HG02642 (cell line): ENCODE measurements at regions not wholly inside any gene's neighbourhood (a gene's known extent, or its start where the extent isn't known, plus 50 kb on each side); places are given as distances from the start of the nearest gene placed in this dataset.
"Not testable (repeated sequence)": the region's sequence is repeated elsewhere in the genome, so short reads cannot be mapped to it uniquely, and the experiment has no call there.

Source experiments
- ATAC-seq: cut with Tn5 transposase; IDR thresholded peaks from one replicate; pipeline ENCODE4 v1.9.1; 2021; ENCODE audit warnings: mild to moderate bottlenecking; ENCODE audit not compliant: unreplicated experiment, poor library complexity

DNA sequence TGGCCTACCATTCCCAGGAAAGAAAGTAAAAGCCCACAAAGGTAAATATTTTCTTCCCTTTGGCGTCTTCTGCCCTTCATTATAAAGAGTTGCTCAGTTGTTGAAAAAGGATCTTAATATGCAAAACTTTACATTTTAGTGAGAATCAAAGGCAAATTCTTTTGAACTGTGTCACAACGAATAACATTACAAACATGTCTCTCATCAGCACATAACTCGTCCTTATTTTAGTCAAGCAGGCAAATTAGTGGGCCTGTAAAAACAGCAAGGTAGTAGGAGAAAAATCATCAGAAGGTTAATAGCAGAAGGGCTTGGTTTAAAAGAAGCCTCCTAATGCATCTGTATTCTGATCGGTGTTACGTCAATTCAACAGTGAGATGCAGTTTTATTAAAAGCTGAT lies 647.3 kb upstream of the DIPK2B start:
- ATAC-seq = no peak

DNA sequence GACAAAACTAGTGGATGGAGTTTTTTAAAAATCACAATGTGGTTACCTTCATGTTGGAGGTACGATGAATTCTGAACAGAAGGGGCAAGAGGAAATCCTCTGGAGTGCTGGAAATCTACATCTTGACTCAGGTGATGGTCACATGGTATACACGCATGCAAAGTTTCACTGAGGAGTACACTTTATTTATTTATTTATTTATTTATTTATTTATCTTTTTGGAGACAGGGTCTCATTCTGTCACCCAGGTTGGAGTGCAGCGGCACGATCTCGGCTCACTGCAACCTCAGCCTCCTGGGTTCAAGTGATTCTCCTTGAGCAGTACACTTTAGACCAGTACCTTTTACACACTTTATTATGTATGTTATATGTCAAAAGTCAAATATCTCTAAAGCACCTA lies 645.7 kb upstream of the DIPK2B start:
- ATAC-seq = no peak

DNA sequence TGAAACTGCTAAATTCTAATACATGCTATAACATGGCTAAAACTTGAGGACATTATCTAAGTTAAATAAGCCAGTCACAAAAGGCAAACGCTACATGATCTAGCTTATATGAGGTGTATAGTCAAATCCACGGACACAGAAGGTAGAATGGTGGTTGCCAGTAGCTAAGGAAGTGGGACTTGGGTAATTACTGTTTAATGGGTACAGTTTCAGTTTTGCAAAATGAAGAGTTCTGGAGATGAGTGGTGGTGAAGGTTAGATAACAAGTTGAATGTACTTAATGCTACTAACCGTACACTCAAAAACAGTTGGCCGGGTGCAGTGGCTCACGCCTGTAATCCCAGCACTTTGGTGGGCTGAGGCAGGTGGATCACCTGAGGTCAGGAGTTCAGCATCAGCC lies 644.5 kb upstream of the DIPK2B start:
- no peak for ATAC-seq

DNA sequence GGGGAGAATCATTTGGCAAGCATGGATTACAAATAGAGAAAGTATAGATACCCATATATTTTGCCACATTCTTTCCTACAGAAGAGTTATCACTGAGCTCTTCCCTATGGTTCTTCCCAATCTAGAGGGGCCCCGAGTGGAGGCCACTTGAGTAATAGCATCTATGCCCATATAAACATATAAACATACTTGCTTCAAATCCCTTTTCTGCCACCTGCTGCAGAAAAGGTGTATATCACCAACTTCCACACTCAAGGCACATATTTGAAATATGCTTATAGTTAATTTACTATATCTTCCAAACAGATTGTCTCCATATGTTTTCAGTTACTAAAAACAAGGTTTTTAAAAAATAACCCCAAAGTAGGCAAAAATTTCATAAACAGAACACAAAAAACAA lies 642.8 kb upstream of the DIPK2B start:
- no peak for ATAC-seq

DNA sequence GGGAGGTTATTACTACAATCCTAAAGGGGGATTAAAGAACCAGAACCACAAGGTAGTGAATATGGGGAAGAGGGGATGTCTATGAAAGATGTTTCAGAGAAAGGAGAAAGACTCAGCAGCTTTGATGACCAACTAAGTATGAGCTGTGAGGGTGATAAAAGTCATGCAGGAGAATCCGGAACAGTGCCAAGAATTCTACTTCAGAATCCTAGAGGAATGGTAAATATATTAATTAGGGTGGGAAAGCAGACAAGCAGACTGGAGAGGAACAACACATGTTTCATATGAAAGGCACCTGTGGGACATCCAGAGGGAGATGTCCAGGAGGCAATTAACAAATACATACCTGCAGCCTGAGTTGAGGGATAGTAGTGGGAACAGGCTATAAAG lies 642.2 kb upstream of the DIPK2B start:
- no peak for ATAC-seq

DNA sequence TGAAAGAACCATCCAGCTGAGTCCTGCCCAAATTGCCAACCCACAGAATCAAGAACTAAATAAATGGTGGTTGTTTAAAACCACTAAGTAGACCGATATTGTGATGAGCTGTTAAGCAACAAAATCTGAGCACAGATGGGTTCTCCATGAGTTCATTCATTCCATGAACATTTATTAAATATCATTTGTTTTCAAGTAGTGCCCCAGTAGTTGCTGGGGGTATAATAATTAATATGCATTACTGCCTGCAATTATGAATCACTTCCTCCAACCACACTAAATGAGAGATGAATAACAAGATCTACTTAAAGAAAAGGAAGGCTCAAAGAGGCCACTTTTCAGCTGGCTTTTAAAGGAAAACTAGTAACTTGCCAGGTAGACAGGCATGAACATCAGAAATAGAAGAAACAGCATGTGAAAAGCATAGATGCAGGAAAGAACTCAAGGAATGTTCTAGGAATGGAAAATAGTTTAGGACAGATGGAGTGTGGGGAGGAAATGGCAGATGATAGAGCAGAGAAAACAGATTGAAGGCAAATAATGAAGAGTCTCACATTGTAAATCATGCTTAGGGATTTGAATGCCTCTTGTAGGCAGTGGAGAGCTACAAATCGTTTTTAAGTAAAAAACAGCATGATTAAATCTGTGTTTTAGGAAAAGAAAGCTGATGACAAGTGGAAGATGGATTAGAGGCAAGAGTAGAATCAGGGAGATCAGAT lies 641.7 kb upstream of the DIPK2B start:
- no peak for ATAC-seq

DNA sequence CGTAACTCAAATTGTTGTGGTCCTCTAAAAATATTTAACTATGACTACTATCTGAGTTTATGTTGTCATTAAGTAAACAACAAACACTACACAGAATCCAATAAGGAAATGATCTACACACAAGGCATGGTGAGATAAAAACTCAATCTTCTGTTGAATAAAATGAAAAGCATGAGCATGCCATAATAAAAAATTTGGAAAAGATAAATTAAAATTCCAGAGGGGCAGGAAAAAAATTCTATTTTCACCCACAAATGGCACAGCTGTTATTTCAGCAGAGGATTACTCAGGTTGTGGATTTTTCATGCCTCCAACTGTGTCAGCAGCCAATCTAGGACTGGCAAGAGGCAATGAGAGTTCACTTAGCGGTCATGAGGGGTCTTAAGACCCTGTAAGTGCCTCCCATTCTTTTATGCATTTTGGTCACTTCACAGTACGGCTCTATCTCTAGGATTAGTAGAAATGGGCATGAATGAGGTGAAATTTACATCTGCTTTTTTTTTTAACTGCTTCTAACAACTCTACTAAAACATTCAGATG lies 639.8 kb upstream of the DIPK2B start:
- no peak for ATAC-seq

DNA sequence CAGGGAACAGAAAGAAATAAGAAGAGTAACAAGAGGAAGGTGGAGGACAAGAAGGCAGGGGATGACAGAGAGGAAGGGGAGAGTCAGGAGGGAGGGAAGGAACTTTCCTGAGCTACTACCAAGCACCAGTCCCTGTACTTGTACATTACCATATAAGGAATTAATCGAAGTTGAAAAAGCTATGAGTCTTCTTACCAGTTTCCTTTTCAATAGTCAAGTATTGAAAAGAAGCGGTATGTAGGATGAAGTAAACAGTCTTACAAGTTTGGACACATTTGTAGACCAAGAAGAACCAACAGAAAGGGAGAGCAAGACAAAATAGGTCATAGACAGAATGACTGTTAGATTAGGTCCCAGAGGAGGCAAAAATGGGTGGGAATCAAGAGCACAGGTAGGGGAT lies 629.7 kb upstream of the DIPK2B start:
- ATAC-seq = no peak

DNA sequence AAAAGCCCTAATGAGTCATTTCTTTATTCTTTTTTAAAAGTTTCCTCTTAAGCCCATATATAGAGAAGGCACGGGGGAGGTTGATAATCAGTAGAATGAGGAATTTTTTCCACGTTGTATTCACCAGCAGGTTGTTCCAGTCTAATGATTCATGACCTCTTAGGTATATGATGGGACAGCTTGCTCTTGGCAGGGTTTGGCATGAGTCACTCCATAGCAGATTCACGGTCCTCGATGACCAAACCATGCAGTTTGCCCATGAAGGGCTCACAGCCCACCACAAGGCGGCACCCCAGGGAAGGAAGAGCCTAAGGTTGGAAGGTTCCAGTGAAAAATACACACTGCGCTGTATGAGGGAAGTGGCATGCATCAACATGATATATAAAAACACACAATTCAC lies 623.8 kb upstream of the DIPK2B start:
- ATAC-seq = no peak

DNA sequence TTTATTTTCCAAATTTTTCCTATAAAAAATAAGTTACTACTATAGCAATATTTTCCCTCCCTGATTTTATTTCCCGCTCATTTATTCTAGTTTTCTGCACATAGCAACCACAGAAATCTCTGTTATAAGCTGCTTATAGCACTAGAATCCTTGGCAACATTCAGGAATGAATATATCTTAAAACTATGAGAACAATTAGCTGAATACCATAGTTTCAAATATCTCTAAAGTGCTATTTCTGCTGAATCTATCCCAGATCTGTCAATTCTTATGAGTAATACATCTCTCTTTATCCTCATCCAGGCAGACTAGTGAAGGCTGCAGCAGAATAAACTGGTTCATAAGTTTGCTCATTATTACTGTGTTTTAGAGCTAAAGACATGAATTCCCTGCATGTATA lies 622.9 kb upstream of the DIPK2B start:
- ATAC-seq = no peak

DNA sequence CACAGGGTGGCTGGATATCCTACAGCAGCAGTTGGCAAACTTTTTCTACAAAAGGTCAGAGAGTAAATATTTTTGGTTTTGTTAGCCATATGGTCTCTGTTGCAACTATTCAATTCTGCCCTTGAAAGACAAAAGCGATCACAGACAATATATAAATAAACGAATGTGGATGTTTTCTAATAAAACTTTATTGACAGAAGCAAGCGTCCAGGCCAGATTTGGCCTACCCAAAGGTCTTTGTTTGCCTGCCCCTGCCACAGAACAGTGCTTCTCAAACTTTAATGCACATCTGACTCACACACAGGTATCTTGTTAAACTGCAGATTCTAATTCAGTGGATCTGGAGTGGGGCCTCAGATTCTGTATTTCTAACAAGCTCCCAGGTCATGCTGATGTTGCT lies 621.4 kb upstream of the DIPK2B start:
- no peak for ATAC-seq

DNA sequence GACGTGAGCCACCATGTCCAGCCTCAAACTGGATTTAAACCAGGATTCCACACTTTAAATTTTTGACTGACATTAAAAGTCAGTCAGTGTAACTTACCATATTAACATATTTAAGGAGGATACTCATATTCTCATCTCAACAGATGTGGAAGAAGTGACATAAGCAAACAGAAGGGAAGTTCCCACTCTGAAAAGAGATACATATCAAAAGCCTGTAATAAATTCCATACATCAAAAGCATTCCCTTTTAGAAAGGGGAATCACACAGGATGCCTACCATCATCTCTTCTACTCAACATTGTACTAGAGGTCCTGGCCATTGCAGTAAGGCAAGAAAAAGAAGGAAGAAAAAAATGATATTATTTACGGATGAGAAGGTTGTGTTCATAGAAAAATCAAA lies 618.2 kb upstream of the DIPK2B start:
- no peak for ATAC-seq

DNA sequence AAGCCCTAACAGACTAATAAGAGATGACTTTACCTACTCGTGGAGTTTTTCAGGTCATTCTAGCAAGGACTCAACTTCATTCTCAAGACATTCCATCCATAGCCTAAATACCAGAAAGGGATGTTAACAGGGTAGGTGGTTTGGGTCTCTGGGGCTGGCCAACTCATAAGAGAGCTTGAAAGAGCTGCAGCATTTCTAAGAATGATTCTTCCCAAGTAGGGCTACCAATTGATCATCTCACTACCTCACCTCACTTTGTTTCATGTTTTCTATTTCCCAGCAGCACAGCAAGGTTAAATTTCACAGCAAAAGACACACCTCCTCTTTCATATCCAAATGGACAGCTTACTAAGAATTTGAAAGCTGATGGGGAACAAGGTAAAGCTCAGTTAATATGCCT lies 614.8 kb upstream of the DIPK2B start:
- ATAC-seq = no peak

DNA sequence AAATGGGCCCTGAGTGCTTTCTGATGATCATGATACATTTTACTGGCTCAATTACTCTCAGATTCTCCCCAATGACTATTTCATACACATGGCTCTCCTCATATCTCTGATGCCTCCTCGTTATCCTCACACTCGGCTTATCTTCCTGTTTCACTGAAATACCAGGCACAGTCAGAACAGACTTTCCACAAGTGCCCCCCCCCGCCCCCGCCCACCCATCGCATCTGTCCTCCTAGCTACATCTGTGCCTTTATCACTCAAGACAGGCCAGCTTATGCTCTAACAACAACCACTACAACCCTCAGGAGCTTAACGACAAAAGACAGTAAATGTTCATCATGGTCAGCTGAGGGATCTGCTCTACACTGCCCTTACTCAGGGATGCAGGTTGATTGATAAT lies 610.6 kb upstream of the DIPK2B start:
- ATAC-seq = no peak

DNA sequence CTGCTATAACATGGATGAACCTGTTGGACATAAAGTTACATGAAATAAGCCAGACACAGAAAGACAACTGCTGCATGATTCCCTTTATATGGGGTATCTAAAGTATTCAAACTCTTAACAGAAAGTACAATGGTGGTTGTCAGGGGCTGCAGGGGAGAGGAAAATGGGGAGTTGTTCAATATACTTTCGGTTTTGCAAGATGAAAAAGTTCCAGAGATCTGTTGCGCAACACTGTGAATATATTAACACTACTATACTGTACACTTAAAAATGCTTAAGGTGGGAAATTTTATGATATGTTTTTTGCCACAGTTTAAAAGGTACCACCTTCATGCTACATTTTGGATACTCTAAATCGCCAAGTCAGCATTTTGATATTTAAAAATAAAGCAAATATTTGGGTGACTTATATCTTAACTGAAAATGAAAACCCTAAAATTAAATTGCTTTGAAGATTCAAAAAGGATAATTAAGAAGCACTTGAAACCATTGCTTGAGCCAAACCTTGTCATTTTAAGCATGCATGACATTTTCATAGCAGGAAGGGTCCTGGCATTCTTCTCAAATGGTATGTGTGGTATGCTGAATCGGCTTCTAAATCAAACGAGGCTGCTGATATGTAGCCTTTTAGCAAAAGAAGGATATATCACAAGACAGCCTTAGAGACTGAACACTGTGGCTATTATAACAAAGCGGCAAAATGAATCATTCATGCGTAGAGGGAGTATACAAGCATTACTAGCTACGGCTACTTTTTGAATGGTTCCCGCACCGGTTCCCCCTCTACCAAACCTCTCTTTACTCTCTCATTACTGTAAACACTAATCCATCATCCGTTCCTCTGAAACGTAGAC lies 607.1 kb upstream of the DIPK2B start:
- ATAC-seq = no peak

DNA sequence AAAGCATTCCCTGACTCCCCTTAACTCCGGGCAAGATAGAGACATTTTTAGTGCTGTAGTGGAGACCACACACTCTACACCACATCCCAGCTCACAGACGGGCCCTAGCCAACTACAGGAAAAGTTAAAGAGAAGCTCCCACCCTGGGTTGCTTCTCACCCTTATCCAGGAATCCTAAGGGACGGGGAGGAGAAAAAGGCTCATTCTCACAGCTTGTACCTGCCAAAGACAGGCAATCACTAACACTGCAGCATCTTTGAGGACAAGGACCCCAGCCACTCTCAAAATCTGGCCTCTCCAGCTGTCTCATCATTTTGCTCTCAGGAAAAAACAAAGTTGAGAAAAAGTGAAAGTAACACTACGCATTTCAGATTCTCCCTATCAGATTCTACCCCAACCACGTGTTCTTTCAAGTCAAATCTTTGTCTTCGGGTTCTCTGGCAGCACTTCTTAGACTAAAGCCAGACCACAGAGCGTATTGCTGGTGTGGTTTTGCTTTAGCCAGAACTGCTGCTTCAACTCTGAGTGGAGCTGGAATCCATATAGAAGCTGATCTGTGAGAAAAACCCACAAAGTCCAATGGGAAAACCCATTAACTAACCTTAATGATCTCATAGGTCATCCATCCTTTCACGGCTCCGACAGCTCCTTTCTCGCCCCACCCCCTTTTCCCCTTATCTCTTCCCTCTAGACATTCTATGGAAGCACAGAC lies 605.9 kb upstream of the DIPK2B start:
- ATAC-seq = peak; percentile 65

DNA sequence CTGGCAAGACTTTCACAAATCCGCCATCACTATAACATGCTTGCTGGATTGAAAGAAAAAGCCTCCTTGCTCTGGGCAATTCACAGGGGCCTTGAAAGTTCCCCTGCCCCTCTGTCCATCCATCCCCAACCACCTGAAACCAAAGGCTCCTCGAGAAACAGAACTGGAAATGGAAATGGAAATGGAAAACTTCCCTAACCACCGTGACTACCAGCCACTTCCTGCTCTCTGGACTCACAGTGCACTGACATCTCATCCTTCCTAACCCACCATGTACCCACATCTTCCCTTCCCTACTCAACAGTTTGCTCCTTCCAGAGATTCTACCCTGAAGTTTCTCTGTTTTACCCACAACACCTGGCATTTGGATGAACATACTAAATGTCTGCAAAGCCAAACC lies 603.6 kb upstream of the DIPK2B start:
- no peak for ATAC-seq

DNA sequence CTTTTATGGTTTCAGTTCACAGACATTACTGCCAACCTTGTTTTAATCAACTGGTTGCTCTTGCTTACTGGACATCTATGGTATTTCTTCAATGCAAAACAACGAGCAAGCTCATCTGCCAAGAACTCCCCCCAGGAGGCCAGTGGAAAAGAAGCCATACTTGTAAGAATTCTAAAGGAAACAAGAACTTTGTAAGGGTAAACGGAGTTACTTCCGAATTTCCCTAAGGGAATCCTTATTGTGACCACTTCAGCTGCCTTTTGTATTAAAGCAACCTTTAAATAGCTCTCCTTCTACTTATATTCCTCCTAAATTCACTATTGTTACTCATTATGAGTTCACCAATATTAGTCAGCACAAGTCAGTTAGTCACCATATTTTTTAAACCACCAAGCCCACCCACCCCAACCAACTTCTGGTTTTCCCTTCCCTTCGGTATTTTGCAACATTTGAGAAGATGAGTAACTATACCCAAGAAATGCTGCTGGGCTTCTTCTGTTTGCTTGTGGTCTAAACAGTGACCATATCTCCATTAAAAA lies 602.8 kb upstream of the DIPK2B start:
- ATAC-seq = no peak

DNA sequence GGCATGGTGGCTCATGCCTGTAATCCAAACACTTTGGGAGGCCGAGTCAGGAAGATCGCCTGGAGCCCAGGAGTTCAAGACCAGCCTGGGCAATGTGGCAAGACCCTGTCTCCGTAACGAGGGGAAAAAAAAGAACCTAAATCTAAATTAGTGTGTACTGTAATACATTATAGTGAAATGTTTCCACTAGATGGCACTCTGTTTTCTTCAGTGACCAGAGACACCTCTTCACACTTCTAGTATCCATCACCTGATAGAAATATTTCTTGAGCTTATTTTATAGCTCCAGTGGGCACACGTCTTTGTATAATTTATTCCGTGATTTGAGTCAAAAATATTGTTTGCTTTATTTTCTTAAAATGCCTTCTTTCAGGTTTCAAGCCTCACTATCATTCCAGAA lies 600.9 kb upstream of the DIPK2B start:
- ATAC-seq = no peak

DNA sequence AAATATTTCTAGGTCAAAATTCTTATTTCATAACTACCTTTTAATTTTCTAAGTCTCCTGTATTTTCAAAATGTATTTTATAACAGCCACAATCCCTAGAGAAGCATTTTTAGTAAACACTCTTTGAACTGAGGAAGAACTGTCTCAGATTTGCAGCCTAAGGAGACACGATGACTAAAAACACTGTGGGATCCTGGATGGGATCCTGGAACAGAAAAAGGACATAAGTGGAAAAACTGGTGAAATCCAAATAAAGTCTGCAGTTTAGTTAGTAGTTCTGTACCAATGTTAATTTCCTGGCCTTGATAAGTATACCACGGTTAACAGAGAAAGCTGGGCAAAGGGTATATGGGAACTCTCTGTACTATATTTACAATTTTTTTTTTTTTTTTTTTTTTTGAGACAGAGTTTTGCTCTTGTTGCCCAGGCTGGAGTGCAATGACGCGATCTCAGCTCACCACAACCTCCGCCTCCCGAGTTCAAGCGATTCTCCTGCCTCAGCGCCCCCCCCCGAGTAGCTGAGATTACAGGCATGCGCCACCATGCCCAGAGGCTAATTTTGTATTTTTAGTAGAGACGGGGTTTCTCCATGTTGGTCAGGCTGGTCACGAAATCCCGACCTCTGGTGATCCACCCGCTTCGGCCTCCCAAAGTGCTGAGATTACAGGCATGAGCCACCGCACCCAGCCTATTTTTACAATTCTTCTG lies 600.2 kb upstream of the DIPK2B start:
- ATAC-seq = not testable (repeated sequence)
